GM19099 (cell line): ENCODE measurements at regions not wholly inside any gene's neighbourhood (a gene's known extent, or its start where the extent isn't known, plus 50 kb on each side); places are given as distances from the start of the nearest gene placed in this dataset.

Source experiments
- POLR2A ChIP-seq: IDR thresholded peaks from 3 replicates; pipeline ENCODE4 v1.6.1; 2011; ENCODE audit warnings: low read depth; ENCODE audit not compliant: insufficient read length; ENCODE audit errors: extremely low read depth

DNA sequence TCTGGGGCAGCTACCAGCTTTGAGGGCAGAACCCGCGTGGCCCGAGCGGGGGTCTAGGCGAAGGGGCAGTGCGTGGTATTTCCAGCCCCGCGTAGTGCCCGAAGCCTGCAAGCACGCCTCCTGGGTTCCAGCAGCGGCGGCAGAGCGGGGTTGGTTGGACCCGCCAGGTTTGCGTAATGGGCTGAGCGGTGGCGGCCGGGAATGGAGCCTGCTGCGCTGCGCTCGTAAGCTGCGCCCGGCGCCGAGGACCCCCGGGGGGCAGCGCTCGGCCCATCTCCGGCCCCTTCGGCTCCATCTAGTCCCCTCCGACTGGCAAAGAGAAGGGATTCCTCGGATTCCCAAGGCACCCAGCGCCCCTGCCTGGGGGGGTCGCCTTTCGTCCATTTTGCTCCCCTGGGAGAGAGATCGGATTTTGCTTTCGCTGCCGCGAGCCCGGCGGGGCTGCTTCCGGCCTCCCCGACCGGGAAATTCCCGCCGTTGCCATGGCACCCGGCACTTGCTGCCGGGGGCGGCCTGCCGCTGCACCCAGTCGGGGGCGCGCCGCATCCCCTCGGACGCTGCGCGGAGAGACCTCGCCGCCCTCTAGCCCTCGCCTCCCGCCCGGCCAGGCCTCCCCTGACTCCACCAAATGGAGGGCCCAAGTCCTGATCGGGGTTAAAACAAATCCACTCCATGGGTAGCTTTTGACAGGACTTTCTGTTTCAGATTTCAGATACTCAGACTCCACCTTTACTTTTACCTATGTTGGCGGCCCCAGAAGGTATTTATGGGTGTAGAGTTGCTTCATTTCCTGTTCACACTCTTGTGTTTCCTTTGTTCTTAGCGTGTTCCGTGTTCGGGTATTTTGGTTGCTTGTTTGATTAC, 73.3 kb upstream of the NBPF9 start:
- TF ChIP-seq POLR2A, result peak; percentile 32
